Mucosa of descending colon (tissue), 3 donors: ENCODE measurements at regions not wholly inside any gene's neighbourhood (a gene's known extent, or its start where the extent isn't known, plus 50 kb on each side); places are given as distances from the start of the nearest gene placed in this dataset. TPM values are rescaled to one million over a fixed set of nuclear protein-coding genes. Genes with fewer than 3 reads are reported as not detected.
A peak's percentile ranks its signal among the peaks of the same experiment; 100 is the strongest.

Experiments used
- ATAC-seq: fragments of 200-7000 bp; cut with Tn5 transposase; one replicate; pipeline ENCODE4 v1.9.1; 2020; ENCODE audit warnings: mild to moderate bottlenecking, moderate library complexity
- DNase-seq, 3 donors: peaks; one replicate each; pipeline ENCODE4 v3.0.0-alpha.2; 2020
- H3K36me3 ChIP-seq: fragments of 200-600 bp; one replicate; pipeline ENCODE4 v1.8.0; 2021; ENCODE audit warnings: low read depth, mild to moderate bottlenecking
- H3K4me1 ChIP-seq: fragments of 200-600 bp; one replicate; pipeline ENCODE4 v1.8.0; 2021; ENCODE audit warnings: low read depth, mild to moderate bottlenecking
- H3K4me3 ChIP-seq: fragments of 200-600 bp; one replicate; pipeline ENCODE4 v1.8.0; 2021; ENCODE audit warnings: mild to moderate bottlenecking
- H3K9me3 ChIP-seq: fragments of 200-600 bp; one replicate; pipeline ENCODE4 v1.8.0; 2021; ENCODE audit warnings: mild to moderate bottlenecking
- intact Hi-C, 2 donors: fragments of 100-400 bp; cut with DNase I in 1 of 2; cut with micrococcal nuclease in 1 of 2; formaldehyde crosslinking; loops; one replicate each; pipeline versions ENCODE4 v1.11.0 to v1.11.1; 2022; cut with DNase I, micrococcal nuclease
- microRNA-seq: library from miRNA; unstranded; fragments of <30 nt; microRNA quantifications from one replicate; pipeline ENCODE4, GENCODE V29; 2019
- TF ChIP-seq, protein P1 (sequence below): fragments of 200-600 bp; IDR thresholded peaks from one replicate; pipeline ENCODE4 v1.8.0; 2022; ENCODE audit warnings: antibody characterized with exemption, mild to moderate bottlenecking
- donor health status: DM: no; HTN: no; CAD: no; lungs with moderate emphysema.
- donor health status: DM: no; HTN: no; CAD: no.
- donor health status: DM: no; HTN: yes; CAD: no.

DNA sequence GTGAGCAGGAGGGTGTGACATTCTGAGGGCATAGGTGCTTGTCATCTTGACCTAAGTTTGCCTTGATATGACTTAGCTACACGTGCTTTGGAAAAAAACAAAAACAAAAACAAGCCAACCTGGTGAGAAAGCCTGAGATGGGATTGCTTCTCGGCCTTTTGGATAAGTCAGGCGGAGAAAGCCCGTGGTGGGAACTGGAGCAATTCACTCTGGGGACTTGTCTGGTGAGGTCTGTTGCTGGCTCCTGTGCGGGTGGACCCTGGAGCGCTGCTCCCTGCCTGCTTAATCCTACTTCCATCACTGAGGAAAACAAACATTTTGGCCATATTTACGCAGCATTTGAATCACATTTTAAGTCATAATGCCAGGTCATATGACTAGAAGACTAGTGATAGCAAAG lies 100.3 kb downstream of the SNX19 start:
- no peaks in the 10 kb centered on the region for H3K9me3 ChIP-seq
- no peaks in the 10 kb centered on the region for H3K4me1 ChIP-seq
- ATAC-seq (no peak), DNase-seq (no peak)
- TF ChIP-seq, protein P1, sequence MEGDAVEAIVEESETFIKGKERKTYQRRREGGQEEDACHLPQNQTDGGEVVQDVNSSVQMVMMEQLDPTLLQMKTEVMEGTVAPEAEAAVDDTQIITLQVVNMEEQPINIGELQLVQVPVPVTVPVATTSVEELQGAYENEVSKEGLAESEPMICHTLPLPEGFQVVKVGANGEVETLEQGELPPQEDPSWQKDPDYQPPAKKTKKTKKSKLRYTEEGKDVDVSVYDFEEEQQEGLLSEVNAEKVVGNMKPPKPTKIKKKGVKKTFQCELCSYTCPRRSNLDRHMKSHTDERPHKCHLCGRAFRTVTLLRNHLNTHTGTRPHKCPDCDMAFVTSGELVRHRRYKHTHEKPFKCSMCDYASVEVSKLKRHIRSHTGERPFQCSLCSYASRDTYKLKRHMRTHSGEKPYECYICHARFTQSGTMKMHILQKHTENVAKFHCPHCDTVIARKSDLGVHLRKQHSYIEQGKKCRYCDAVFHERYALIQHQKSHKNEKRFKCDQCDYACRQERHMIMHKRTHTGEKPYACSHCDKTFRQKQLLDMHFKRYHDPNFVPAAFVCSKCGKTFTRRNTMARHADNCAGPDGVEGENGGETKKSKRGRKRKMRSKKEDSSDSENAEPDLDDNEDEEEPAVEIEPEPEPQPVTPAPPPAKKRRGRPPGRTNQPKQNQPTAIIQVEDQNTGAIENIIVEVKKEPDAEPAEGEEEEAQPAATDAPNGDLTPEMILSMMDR, result no peak
- H3K36me3 ChIP-seq, result no peaks in the 10 kb centered on the region
- intact Hi-C loops, result no loop called here
- H3K4me3 ChIP-seq, result no peak overlapping the region

DNA sequence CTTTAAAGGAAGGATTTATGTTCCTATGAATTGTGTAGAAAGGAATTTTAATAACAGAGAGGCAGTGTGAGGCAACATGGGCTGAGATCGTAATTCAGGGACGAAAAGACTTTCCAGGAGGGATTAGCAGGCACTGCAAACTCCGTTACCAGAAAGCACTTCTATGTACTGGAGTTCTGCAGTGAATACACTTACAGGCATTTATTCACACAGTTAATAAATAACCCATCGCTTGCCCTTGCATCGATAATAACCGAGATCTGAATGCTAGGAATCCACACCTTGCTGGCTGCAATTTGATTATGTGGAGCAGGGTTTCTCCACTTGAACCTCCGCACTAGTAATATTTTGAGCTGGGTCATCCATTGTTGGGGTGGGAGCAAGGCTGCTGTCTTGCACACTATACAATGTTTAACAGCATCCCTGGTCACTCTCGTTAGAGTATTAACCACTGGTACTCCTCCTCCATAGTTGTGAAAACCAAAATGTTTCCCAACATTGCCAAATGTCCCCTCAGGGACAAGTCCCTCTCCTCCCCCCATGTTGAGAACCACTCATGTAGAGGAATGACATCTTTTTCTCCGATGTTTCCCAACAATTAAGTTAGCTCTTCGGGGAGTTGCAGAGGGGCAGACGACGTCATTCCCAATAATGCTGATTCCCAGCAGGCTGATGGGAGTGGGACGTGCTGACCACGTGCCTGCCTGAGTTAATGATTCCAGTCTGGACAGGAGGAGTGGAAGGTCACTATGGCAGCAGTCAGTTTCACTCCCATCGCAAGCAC lies 99.5 kb downstream of the SNX19 start:
- intact Hi-C loops, result no loop called here
- DNase-seq, result no peak

DNA sequence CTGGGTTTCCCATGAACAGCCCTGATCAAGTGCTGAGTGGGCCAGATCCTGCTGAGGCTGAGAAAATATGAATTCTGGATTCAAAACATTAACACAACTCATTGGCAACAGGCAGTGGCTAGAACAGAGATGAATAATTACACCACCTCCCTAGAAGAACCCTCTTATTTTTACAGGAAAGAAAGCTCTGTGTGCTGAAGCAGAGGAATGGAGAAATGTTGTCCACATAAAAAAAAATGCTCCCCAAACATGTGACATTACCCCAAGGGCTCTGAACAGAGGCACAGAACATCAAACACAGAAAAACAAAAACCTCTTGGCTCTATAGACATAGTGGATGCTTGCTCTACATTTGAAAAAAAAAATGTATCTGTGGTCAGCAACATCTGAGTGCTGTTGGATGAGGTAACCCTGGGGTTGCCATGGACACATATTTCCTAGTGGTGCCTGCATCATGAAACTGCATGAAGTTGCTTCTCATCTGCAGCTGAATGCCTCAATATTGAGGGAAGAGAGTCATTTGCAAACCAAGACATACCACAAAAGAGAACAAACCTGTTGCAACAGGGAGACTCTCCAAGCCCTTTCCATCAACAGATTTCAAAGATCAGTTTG lies 98.8 kb downstream of the SNX19 start:
- no peaks in the 10 kb centered on the region for H3K36me3 ChIP-seq
- intact Hi-C loops, result no loop called here
- H3K9me3 ChIP-seq, result no peaks in the 10 kb centered on the region
- DNase-seq (no peak), ATAC-seq (no peak)
- no peaks in the 10 kb centered on the region for H3K4me1 ChIP-seq
- TF ChIP-seq, protein P1, result no peak
- H3K4me3 ChIP-seq, result no peak overlapping the region

More for the DNA sequence above, 99.5 kb downstream of the SNX19 start:
- Histone ChIP-seq H3K4me3 (no peak overlapping the region), H3K36me3 (no peaks in the 10 kb centered on the region), H3K4me1 (no peaks in the 10 kb centered on the region), H3K9me3 (no peaks in the 10 kb centered on the region)
- ATAC-seq, result peak; percentile 22
- TF ChIP-seq, protein P1, result no peak

DNA sequence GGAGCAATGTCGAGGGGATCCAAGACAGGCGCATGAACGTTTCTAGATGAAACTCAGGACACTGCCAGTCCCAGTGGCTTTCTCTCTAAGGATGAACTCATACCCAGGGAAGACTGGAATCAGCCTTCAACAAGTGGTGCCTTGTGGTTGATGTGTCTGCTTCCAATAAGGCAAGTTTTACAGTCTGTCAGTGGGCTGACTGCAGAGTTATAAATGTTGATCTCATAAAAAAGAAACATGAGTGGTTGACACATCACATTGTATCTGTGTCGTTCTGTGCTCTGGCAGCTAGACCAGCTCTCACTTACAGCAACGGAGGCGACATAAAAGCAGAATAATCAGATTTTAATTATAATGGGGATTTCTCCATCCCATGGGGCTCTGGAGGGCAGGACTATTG lies 96.7 kb downstream of the SNX19 start:
- Histone ChIP-seq H3K4me3 (no peak overlapping the region), H3K36me3 (no peaks in the 10 kb centered on the region), H3K4me1 (no peaks in the 10 kb centered on the region), H3K9me3 (no peaks in the 10 kb centered on the region)
- DNase-seq, result no peak
- ATAC-seq, result no peak
- intact Hi-C loops, result no loop called here
- TF ChIP-seq, protein P1, result no peak

Small RNA genes in the stretch of these regions (microRNA-seq; reads per million reads assigned to microRNA genes)
- not detected for gene MIR8052
